ENCODE measurements at regions not wholly inside any gene's neighbourhood (a gene's known extent, or its start where the extent isn't known, plus 50 kb on each side); places are given as distances from the start of the nearest gene placed in this dataset.

- no peak for TF ChIP-seq POLR2A (IDR thresholded peaks at IDR 0.05)
- TF ChIP-seq CTCF (IDR thresholded peaks at IDR 0.05) = no peak
Measured at GRCh38 chr13:106887686-106888085, 319.7 kb upstream of the ARGLU1 start.
